ENCODE measurements at regions not wholly inside any gene's neighbourhood (a gene's known extent, or its start where the extent isn't known, plus 50 kb on each side); places are given as distances from the start of the nearest gene placed in this dataset.

GRCh38 chr2:91975130-91975491, 2896.1 kb upstream of the TEKT4 start:
- no peak overlapping the region for H4K8ac ChIP-seq (ENCODE audit: extremely low read depth, insufficient read depth, low read length)
- no peak overlapping the region for H2AK5ac ChIP-seq (ENCODE audit: low read depth, low read length)
- H3K4me1 ChIP-seq (replicated peaks in 1 of 4; ENCODE audit: control insufficient read depth in 3 of 4, insufficient read depth in 4 of 4, low read length in 3 of 4): no peaks in the 10 kb centered on the region
- H4K91ac ChIP-seq (replicated peaks; ENCODE audit: insufficient read length, low read length): no peak overlapping the region
- H3K4ac ChIP-seq (replicated peaks; ENCODE audit: insufficient read length, low read depth, low read length): no peak overlapping the region
- H3K14ac ChIP-seq (ENCODE audit: insufficient read length): no peak overlapping the region
- H4K20me1 ChIP-seq (replicated peaks in 1 of 2; ENCODE audit: control insufficient read depth in 1 of 2, insufficient read depth in 2 of 2, low read length in 2 of 2): no peaks in the 10 kb centered on the region
- no peak for DNase-seq (ENCODE audit: low read depth in 1 of 2, low spot score in 2 of 2)
- no peak for TF ChIP-seq RAD21 (IDR thresholded peaks at IDR 0.05 in 1 of 2, conservative IDR thresholded peaks at IDR 0.05 in 1 of 2; ENCODE audit: low read depth in 2 of 2, low read length in 2 of 2)
- TF ChIP-seq POLR2A (IDR thresholded peaks at IDR 0.05; ENCODE audit: control extremely low read depth in 1 of 2, low read depth in 2 of 2, low read length in 2 of 2): no peak
- TF ChIP-seq JUN (IDR thresholded peaks at IDR 0.05; ENCODE audit: low read depth, low read length): no peak
- no peak for TF ChIP-seq CTBP2 (IDR thresholded peaks at IDR 0.05; ENCODE audit: borderline replicate concordance, insufficient read depth, insufficient read length, low read length)
- no peak for TF ChIP-seq SIN3A (conservative IDR thresholded peaks at IDR 0.05 in 1 of 2, IDR thresholded peaks at IDR 0.05 in 1 of 2; ENCODE audit: low read depth in 1 of 2, low read length in 2 of 2)
- TF ChIP-seq RBBP5 (IDR thresholded peaks at IDR 0.05; ENCODE audit: borderline replicate concordance, low read depth, low read length): no peak
- H3K56ac ChIP-seq (replicated peaks; ENCODE audit: insufficient read length, low read depth, low read length): no peak overlapping the region
- no peak overlapping the region for H3K23ac ChIP-seq (ENCODE audit: insufficient read length)
- H3K4me3 ChIP-seq (ENCODE audit: extremely low read depth in 1 of 4, insufficient read depth in 2 of 4, low read depth in 3 of 4, low read length in 4 of 4): no peak overlapping the region
- no peak overlapping the region for H3K9ac ChIP-seq (replicated peaks in 1 of 4; ENCODE audit: extremely low read depth in 1 of 4, low read depth in 3 of 4, low read length in 3 of 4)
- 86% methylated on average over 10 of the region's 18 CpGs; no CpG with 5 or more reads in 1 of the 2 experiments for WGBS, 2 experiments (ENCODE audit: extremely low coverage in 1 of 2, insufficient coverage in 1 of 2, insufficient read length in 1 of 2, insufficient replicate concordance in 2 of 2, low coverage in 1 of 2, low lambda C conversion rate in 2 of 2, missing lambda C conversion rate in 1 of 2)
- H2BK12ac ChIP-seq (ENCODE audit: low read depth, low read length): no peak overlapping the region
- ChIA-PET CTCF (ENCODE audit: partially characterized antibody) (no interaction called here), POLR2A (ENCODE audit: partially characterized antibody) (no interaction called here)
- H3K4me2 ChIP-seq (ENCODE audit: insufficient read depth in 1 of 2, low read depth in 2 of 2, low read length in 2 of 2): no peak overlapping the region
- no peak overlapping the region for H2BK120ac ChIP-seq (replicated peaks; ENCODE audit: low read depth, low read length)
- H3K27ac ChIP-seq (ENCODE audit: low read depth, low read length): no peak overlapping the region
- H2BK5ac ChIP-seq (ENCODE audit: low read depth, low read length): no peak overlapping the region
- H4K5ac ChIP-seq (ENCODE audit: insufficient read length, low read depth, low read length): no peak overlapping the region
- H3K36me3 ChIP-seq (ENCODE audit: control insufficient read depth in 2 of 4, insufficient read depth in 4 of 4, low read length in 3 of 4): peaks cover 0 to 7% (median 0%) of the 10 kb centered on the region in 4 experiments; a peak in 1 of 8 replicates
- no peak overlapping the region for H2AFZ ChIP-seq (ENCODE audit: low read length)
- H3K79me2 ChIP-seq (ENCODE audit: control insufficient read depth in 1 of 2, insufficient read depth in 2 of 2, low read length in 2 of 2): no peaks in the 10 kb centered on the region
- H2BK15ac ChIP-seq (ENCODE audit: low read length): no peak overlapping the region
- no peak overlapping the region for H3K18ac ChIP-seq (ENCODE audit: extremely low read depth, low read length)
- no peak for FAIRE-seq
- H3K23me2 ChIP-seq (ENCODE audit: low read depth, low read length): no peaks in the 10 kb centered on the region
- no peaks in the 10 kb centered on the region for H3K27me3 ChIP-seq (replicated peaks in 1 of 4; ENCODE audit: control insufficient read depth in 3 of 4, extremely low read depth in 1 of 4, insufficient read depth in 3 of 4, low read length in 3 of 4)
- no peaks in the 10 kb centered on the region for H3K79me1 ChIP-seq (ENCODE audit: low read depth, low read length)
- no peak overlapping the region for H2BK20ac ChIP-seq (ENCODE audit: low read length)
- peaks cover 7 to 36% of the 10 kb centered on the region in 2 experiments; a peak in 3 of 4 replicates for H3K9me3 ChIP-seq (ENCODE audit: insufficient read depth in 2 of 2, low read depth in 1 of 2, low read length in 1 of 2)
